T47D (cell line): ENCODE measurements at regions not wholly inside any gene's neighbourhood (a gene's known extent, or its start where the extent isn't known, plus 50 kb on each side); places are given as distances from the start of the nearest gene placed in this dataset.

ENCODE experiments used
- DNase-seq, 2 experiments: peaks; one replicate each; pipeline versions ENCODE4 v3.0.0 to v3.0.0-alpha.2; 2011 to 2012; ENCODE audit warnings: low read depth in 1 of 2, low spot score in 1 of 2
- JUND ChIP-seq: IDR thresholded peaks from 2 replicates; pipeline ENCODE4 v1.6.1; 2012; ENCODE audit warnings: low read depth
- in situ Hi-C: cut with HindIII; loops from 2 replicates; pipeline ENCODE4 v1.10.0; 2016; ENCODE audit warnings: low sequenced_read_pairs, low pct_unique_long_range_greater_than_20kb

GRCh38 chr6:97653076-97653475, 370.1 kb upstream of the MMS22L start:
- no peak for TF ChIP-seq JUND
- DNase-seq, result no peak
- in situ Hi-C loops, result no loop called here

GRCh38 chr6:97653517-97653916, 370.5 kb upstream of the MMS22L start:
- TF ChIP-seq JUND, result no peak
- in situ Hi-C loops, result no loop called here
- DNase-seq, result no peak

GRCh38 chr6:97654674-97655073, 371.7 kb upstream of the MMS22L start:
- TF ChIP-seq JUND, result no peak
- in situ Hi-C loops, result no loop called here
- peak in 1 of 2 experiments; percentile 18 for DNase-seq

- TF ChIP-seq JUND, result no peak
- in situ Hi-C loops, result no loop called here
- DNase-seq, result no peak
These were observed 373.2 kb upstream of the MMS22L start for GRCh38 chr6:97656236-97656635.

GRCh38 chr6:97656706-97657350, 373.8 kb upstream of the MMS22L start:
- TF ChIP-seq JUND, result no peak

GRCh38 chr6:97658090-97658489, 375.1 kb upstream of the MMS22L start:
- in situ Hi-C loops, result no loop called here
- TF ChIP-seq JUND, result no peak
- DNase-seq, result no peak

More at GRCh38 chr6:97656706-97657350, 373.8 kb upstream of the MMS22L start:
- no peak for DNase-seq
- in situ Hi-C loops, result no loop called here

- in situ Hi-C loops, result no loop called here
- TF ChIP-seq JUND, result no peak
- no peak for DNase-seq
These were observed 380.2 kb upstream of the MMS22L start for GRCh38 chr6:97663252-97663651.

GRCh38 chr6:97665446-97665845, 382.4 kb upstream of the MMS22L start:
- in situ Hi-C loops, result no loop called here
- DNase-seq, result peak in 1 of 2 experiments; percentile 1
- TF ChIP-seq JUND, result no peak

- in situ Hi-C loops, result no loop called here
- TF ChIP-seq JUND, result no peak
These were observed 383.9 kb upstream of the MMS22L start for GRCh38 chr6:97666889-97667288.

GRCh38 chr6:97668716-97669115, 385.7 kb upstream of the MMS22L start:
- DNase-seq, result no peak
- in situ Hi-C loops, result no loop called here
- TF ChIP-seq JUND, result no peak

More at GRCh38 chr6:97666889-97667288, 383.9 kb upstream of the MMS22L start:
- no peak for DNase-seq

GRCh38 chr6:97669191-97670031, 386.4 kb upstream of the MMS22L start:
- no peak for TF ChIP-seq JUND
- in situ Hi-C loops, result no loop called here
- peak in 1 of 2 experiments; percentile 6 for DNase-seq

- in situ Hi-C loops, result no loop called here
- DNase-seq, result no peak
- no peak for TF ChIP-seq JUND
These were observed 391.8 kb upstream of the MMS22L start for GRCh38 chr6:97674802-97675201.

GRCh38 chr6:97677626-97678025, 394.6 kb upstream of the MMS22L start:
- no peak for TF ChIP-seq JUND
- in situ Hi-C loops, result no loop called here
- no peak for DNase-seq
